Peyer's patch (tissue), 4 donors: ENCODE measurements at regions not wholly inside any gene's neighbourhood (a gene's known extent, or its start where the extent isn't known, plus 50 kb on each side); places are given as distances from the start of the nearest gene placed in this dataset.

Experiments
- CTCF ChIP-seq, 6 experiments: fragments of 450-650 bp in 4 of 6; fragments of 200-600 bp in 2 of 6; sonication (generic) in 1 of 6; IDR thresholded peaks; one replicate each; pipeline ENCODE4 v1.5.1; 2017 to 2019; ENCODE audit warnings: antibody characterized with exemption in 6 of 6, mild to moderate bottlenecking in 3 of 6, moderate library complexity in 1 of 6
- POLR2A ChIP-seq, 2 donors: fragments of 450-650 bp; IDR thresholded peaks; one replicate each; pipeline ENCODE4 v1.5.1; 2017; ENCODE audit warnings: antibody characterized with exemption in 2 of 2, mild to moderate bottlenecking in 2 of 2, moderate library complexity in 2 of 2

DNA sequence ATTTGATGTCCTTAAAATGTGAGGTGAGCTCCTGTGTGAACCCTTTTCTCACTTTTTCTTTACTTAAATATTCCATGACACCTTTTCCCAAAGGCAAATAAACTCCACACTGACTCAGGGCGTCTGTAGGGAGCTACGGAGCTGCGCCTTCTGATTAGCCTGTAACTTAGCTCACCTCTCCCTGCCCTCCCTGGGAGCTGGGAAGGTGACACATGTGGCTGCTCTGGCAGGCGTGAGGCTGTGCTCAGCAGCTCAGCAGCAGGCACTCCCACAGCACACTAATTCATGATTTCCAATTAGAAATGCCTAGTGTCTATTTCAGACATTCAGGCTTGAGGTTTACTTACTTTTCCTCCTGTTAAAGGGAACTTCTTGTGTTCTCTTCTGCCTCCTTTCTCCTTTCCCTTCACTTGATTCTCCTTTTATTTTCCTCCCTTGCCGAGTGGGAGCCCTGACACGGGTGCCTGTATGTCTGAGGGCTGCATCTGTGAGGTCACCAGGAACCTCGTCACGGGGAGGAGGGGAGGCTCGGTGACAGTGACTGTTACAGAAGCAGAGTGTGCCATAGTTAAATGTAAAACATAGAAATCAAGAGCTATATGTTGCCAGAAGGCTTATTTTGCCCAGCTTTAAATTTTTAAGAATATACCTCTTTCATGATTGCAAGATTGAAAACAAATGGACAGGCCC is 437.1 kb downstream of the DCDC2C start:
- no peak for TF ChIP-seq POLR2A (IDR thresholded peaks at IDR 0.05)
- no peak for TF ChIP-seq CTCF (IDR thresholded peaks at IDR 0.05)
